Mesendoderm (in vitro differentiated cells): ENCODE measurements at regions not wholly inside any gene's neighbourhood (a gene's known extent, or its start where the extent isn't known, plus 50 kb on each side); places are given as distances from the start of the nearest gene placed in this dataset.
"Not testable (repeated sequence)": the region's sequence is repeated elsewhere in the genome, so short reads cannot be mapped to it uniquely, and the experiment has no call there.

Experiments used
- DNase-seq: peaks from one replicate; pipeline ENCODE4 v3.0.0; 2013
- H2AK5ac ChIP-seq: 2 replicates; pipeline ENCODE4 v1.6.1; 2013; ENCODE audit warnings: low read length, inconsistent platforms
- H2BK120ac ChIP-seq: 2 replicates; pipeline ENCODE4 v1.6.1; 2013; ENCODE audit warnings: low read depth, mild to moderate bottlenecking, low read length, moderate library complexity, mixed read lengths
- H2BK15ac ChIP-seq: replicated peaks from 2 replicates; pipeline ENCODE4 v1.6.1; 2013; ENCODE audit warnings: low read depth, mild to moderate bottlenecking, moderate library complexity
- H2BK5ac ChIP-seq: 2 replicates; pipeline ENCODE4 v1.6.1; 2013; ENCODE audit warnings: low read length, inconsistent platforms
- H3K18ac ChIP-seq: 2 replicates; pipeline ENCODE4 v1.6.1; 2013; ENCODE audit warnings: mild to moderate bottlenecking, low read length, mixed read lengths
- H3K23ac ChIP-seq: one replicate; pipeline ENCODE4 v1.6.1; 2013; ENCODE audit warnings: low read length
- H3K27ac ChIP-seq: 2 replicates; pipeline ENCODE4 v1.5.1; 2013; ENCODE audit warnings: low read depth, mild to moderate bottlenecking, inconsistent platforms, low read length, moderate library complexity
- H3K27me3 ChIP-seq: 2 replicates; pipeline ENCODE4 v1.6.1; 2013; ENCODE audit warnings: low read length, control low read depth, mild to moderate bottlenecking, inconsistent platforms; ENCODE audit not compliant: insufficient read depth, poor library complexity
- H3K36me3 ChIP-seq: 2 replicates; pipeline ENCODE4 v1.6.1; 2013; ENCODE audit warnings: low read length, inconsistent platforms; ENCODE audit not compliant: control insufficient read depth, insufficient read depth
- H3K4ac ChIP-seq: one replicate; pipeline ENCODE4 v1.6.1; 2013; ENCODE audit warnings: low read depth, mild to moderate bottlenecking, low read length, moderate library complexity
- H3K4me1 ChIP-seq: 2 replicates; pipeline ENCODE4 v1.6.1; 2013; ENCODE audit warnings: low read depth, low read length, inconsistent platforms; ENCODE audit not compliant: control insufficient read depth
- H3K4me2 ChIP-seq: 2 replicates; pipeline ENCODE4 v1.6.1; 2013; ENCODE audit warnings: low read length
- H3K4me3 ChIP-seq: 2 replicates; pipeline ENCODE4 v1.5.1; 2013; ENCODE audit warnings: mild to moderate bottlenecking, low read length
- H3K56ac ChIP-seq: one replicate; pipeline ENCODE4 v1.6.1; 2013; ENCODE audit warnings: low read length
- H3K79me1 ChIP-seq: 2 replicates; pipeline ENCODE4 v1.6.1; 2013; ENCODE audit warnings: low read length, inconsistent platforms
- H3K79me2 ChIP-seq: 2 replicates; pipeline ENCODE4 v1.6.1; 2013; ENCODE audit warnings: mild to moderate bottlenecking, low read length; ENCODE audit not compliant: control insufficient read depth, insufficient read depth
- H3K9ac ChIP-seq: 2 replicates; pipeline ENCODE4 v1.6.1; 2013; ENCODE audit warnings: low read length, inconsistent platforms
- H4K5ac ChIP-seq: one replicate; pipeline ENCODE4 v1.6.1; 2013; ENCODE audit warnings: low read length
- H4K8ac ChIP-seq: one replicate; pipeline ENCODE4 v1.6.1; 2013; ENCODE audit warnings: low read depth, mild to moderate bottlenecking, control low read depth, low read length, moderate library complexity
- WGBS: extraction: QIAGEN DNeasy Blood & Tissue Kit; methylation state at CpG from one replicate; pipeline ENCODE4 v1.1.7; 2013; ENCODE audit warnings: low lambda C conversion rate, missing lambda C conversion rate; ENCODE audit not compliant: insufficient coverage; ENCODE audit errors: extremely low coverage; 5-methylcytosine and 5-hydroxymethylcytosine counted together

DNA sequence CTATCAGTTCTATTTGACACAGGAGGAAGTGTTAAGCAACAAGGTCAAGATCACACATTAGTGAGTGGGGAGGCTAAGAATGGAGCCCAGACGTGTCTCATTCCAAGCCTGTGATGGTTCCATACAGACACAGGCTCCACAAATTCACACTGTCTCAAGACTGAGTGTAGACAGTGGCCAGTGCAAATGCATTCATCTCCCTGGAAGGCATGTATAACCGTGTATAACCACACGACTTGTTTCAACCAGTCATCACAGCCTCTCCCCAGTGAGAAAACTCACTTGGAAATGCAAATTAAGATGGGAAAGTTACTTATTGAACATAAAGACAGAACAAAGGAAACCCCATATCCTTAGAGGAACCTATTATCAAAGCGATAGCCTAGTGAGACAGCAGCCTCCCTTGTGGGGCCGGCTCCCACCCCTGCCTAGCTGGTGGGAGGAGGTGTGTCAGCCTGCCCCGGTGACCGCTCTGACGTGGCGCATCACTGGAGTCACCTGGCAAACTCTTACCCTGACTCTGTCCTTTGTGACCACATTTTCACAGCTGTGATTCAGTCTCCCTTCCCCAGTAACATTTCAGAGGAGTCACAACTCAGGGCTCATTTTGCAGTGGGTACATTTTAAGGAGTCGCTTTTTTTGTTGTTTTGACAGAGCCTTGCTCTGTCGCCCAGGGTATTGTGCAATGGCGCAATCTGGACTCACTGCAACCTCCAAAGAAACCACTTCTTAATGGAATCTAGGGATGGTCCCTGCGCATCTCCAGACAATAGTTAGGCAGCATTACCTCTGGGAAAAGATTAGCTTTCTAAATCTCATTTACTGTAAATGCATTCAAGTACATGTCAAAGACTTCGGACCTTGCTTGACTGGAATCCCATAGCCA is 126.6 kb upstream of the PARD3 start:
- no peak overlapping the region for H2BK120ac ChIP-seq
- DNase-seq: no peak
- no peak overlapping the region for H3K4me2 ChIP-seq
- H3K27ac ChIP-seq: no peak overlapping the region
- H2BK15ac ChIP-seq: no peak overlapping the region
- H2BK5ac ChIP-seq: peak overlapping the region; percentile 21
- H4K8ac ChIP-seq: no peak overlapping the region
- H2AK5ac ChIP-seq: no peak overlapping the region
- no peak overlapping the region for H4K5ac ChIP-seq
- H3K56ac ChIP-seq: peak overlapping the region; percentile 1
- H3K4me1 ChIP-seq: peaks cover 13% of the 10 kb centered on the region
- H3K4ac ChIP-seq: no peak overlapping the region
- no CpG with 5 or more reads among the region's 14 CpGs for WGBS
- no peak overlapping the region for H3K4me3 ChIP-seq
- no peaks in the 10 kb centered on the region for H3K36me3 ChIP-seq
- no peaks in the 10 kb centered on the region for H3K79me1 ChIP-seq
- no peak overlapping the region for H3K23ac ChIP-seq
- no peak overlapping the region for H3K18ac ChIP-seq
- no peak overlapping the region for H3K9ac ChIP-seq
- H3K79me2 ChIP-seq: no peaks in the 10 kb centered on the region
- no peaks in the 10 kb centered on the region for H3K27me3 ChIP-seq

DNA sequence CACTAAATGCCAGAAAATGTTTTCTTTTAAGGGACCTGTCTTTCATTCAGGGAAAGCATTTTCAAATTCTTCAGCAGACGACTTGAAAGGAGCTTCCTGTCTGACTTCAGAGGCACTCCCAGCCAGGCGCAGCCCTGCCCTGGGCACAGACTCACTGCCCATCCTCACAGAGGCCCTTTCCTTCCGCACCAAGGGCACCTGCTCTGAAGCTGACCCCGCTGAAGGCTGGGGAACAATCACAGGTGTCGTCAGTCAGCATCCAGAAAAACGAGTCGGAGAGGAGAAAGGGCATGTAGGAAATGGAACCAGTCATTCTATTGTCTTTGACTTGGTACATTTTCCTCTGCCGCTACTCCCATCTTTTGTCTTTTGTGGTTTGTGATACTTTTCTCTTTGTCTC is 125.3 kb upstream of the PARD3 start:
- no peak for DNase-seq
- Histone ChIP-seq H2BK15ac (no peak overlapping the region), H3K79me1 (no peaks in the 10 kb centered on the region), H2AK5ac (no peak overlapping the region), H3K23ac (no peak overlapping the region), H2BK120ac (no peak overlapping the region), H4K5ac (no peak overlapping the region), H3K27ac (no peak overlapping the region), H3K4ac (no peak overlapping the region), H3K27me3 (no peaks in the 10 kb centered on the region), H4K8ac (no peak overlapping the region), H2BK5ac (no peak overlapping the region), H3K9ac (no peak overlapping the region), H3K4me3 (no peak overlapping the region), H3K18ac (no peak overlapping the region), H3K79me2 (no peaks in the 10 kb centered on the region), H3K4me1 (peaks cover 16% of the 10 kb centered on the region), H3K56ac (no peak overlapping the region), H3K36me3 (no peaks in the 10 kb centered on the region), H3K4me2 (no peak overlapping the region)
- WGBS: no CpG with 5 or more reads among the region's 8 CpGs

GRCh38 chr10:34938399-34938670 is 123.2 kb upstream of the PARD3 start:
- no peak overlapping the region for H3K4me3 ChIP-seq
- H3K4ac ChIP-seq: no peak overlapping the region
- no peak overlapping the region for H2BK120ac ChIP-seq
- WGBS: no CpG with 5 or more reads among the region's 6 CpGs
- no peak overlapping the region for H2AK5ac ChIP-seq
- no peak overlapping the region for H4K5ac ChIP-seq
- H2BK5ac ChIP-seq: no peak overlapping the region
- H3K36me3 ChIP-seq: no peaks in the 10 kb centered on the region
- H3K4me2 ChIP-seq: no peak overlapping the region
- DNase-seq: no peak
- peaks cover 16% of the 10 kb centered on the region for H3K4me1 ChIP-seq
- H3K79me1 ChIP-seq: no peaks in the 10 kb centered on the region
- no peaks in the 10 kb centered on the region for H3K79me2 ChIP-seq
- no peak overlapping the region for H3K18ac ChIP-seq
- no peak overlapping the region for H3K27ac ChIP-seq
- H3K27me3 ChIP-seq: no peaks in the 10 kb centered on the region
- no peak overlapping the region for H3K9ac ChIP-seq
- H4K8ac ChIP-seq: no peak overlapping the region
- H2BK15ac ChIP-seq: no peak overlapping the region
- no peak overlapping the region for H3K23ac ChIP-seq
- H3K56ac ChIP-seq: no peak overlapping the region

DNA sequence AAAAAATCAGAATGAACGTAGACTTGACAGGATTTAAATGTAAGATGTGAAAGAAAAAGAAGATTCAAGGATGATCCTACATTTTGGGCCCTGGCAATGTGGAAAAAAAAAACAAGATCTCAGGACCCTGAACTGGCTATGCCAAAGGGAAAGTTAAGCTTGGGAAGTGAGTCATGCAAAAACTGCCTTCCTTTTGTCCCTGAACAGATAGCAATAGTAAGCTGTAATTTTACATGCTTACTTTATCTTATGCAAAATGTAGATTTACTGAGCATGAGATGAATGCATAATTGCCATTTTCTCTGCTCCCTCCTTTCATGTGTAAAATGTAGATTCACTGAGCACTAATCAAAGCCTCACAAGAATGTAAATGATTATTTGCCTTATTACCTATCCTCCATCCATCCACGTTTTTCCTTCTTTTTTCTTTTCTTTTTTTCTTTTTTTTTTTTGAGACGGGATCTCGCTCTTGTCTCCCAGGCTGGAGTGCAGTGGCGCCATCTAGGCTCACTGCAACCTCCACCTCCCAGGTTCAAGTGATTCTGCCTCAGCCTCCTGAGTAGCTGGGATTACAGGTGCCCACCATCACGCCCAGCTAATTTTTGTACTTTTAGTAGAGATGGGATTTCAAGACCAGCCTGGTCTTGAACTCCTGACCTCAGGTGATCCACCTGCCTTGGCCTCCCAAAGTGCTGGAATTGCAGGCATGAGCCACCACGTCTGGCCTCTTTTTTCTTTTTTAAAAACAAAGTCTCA is 122.7 kb upstream of the PARD3 start:
- not testable (repeated sequence) for H3K79me1 ChIP-seq, DNase-seq, H4K8ac ChIP-seq, H2AK5ac ChIP-seq, H2BK5ac ChIP-seq, H3K9ac ChIP-seq, H3K4ac ChIP-seq, H3K36me3 ChIP-seq, H3K18ac ChIP-seq, H3K23ac ChIP-seq, H3K79me2 ChIP-seq, H3K4me3 ChIP-seq, H3K27ac ChIP-seq, H2BK120ac ChIP-seq, H2BK15ac ChIP-seq, H3K27me3 ChIP-seq, H3K4me2 ChIP-seq, H4K5ac ChIP-seq
- H3K4me1 ChIP-seq: peaks cover 16% of the 10 kb centered on the region
- no CpG with 5 or more reads among the region's 7 CpGs for WGBS
- peak overlapping the region; percentile 46 for H3K56ac ChIP-seq

DNA sequence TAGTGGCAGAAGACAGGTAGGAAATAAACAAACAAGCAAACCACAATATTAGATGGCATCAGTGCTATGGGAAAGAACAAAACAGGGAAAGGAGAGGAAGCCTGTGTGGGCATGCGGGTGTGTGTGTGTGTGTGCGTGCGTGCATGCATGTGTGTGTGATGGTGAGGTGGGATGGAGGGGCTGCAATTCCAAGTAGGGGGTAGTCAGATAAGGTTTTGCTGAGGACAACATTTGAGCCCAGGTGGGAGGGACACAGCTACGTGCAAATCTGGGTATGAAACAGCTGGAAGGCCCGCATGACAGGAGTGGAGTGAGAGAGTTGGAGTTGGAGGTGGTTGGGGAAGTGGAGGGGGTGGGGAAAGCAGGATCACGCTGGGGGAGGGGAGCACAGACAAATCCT is 121.0 kb upstream of the PARD3 start:
- Histone ChIP-seq H3K36me3 (no peaks in the 10 kb centered on the region), H4K8ac (no peak overlapping the region), H2AK5ac (no peak overlapping the region), H3K18ac (no peak overlapping the region), H3K79me1 (no peaks in the 10 kb centered on the region), H3K4me2 (no peak overlapping the region), H3K56ac (peak overlapping the region; percentile 44), H3K27ac (no peak overlapping the region), H3K9ac (no peak overlapping the region), H2BK15ac (no peak overlapping the region), H3K4ac (no peak overlapping the region), H3K4me3 (no peak overlapping the region), H3K4me1 (peaks cover 3% of the 10 kb centered on the region), H3K23ac (no peak overlapping the region), H2BK120ac (no peak overlapping the region), H3K79me2 (no peaks in the 10 kb centered on the region), H2BK5ac (no peak overlapping the region), H4K5ac (no peak overlapping the region), H3K27me3 (no peaks in the 10 kb centered on the region)
- no CpG with 5 or more reads among the region's 6 CpGs for WGBS
- DNase-seq: no peak
